BJ (cell line): ENCODE measurements at regions not wholly inside any gene's neighbourhood (a gene's known extent, or its start where the extent isn't known, plus 50 kb on each side); places are given as distances from the start of the nearest gene placed in this dataset.

ENCODE experiments used
- CTCF ChIA-PET: fragments of 350-600 bp; formaldehyde crosslinking; extraction: SDS; loops from one replicate; lab custom pipeline; 2021; ENCODE audit warnings: antibody characterized with exemption, inconsistent platforms; lab: Yijun Ruan, JAX
- POLR2A ChIA-PET: fragments of 300-600 bp; sonication (Branson Sonifier 250); formaldehyde crosslinking; extraction: SDS; loops from one replicate; lab custom pipeline; 2021; ENCODE audit warnings: antibody characterized with exemption; lab: Charles Lee
- DNase-seq: peaks from one replicate; pipeline ENCODE4 v3.0.0-alpha.2; 2011; ENCODE audit warnings: low read depth
- H3K27me3 ChIP-seq: 2 replicates; pipeline ENCODE4 v1.6.0; 2011; ENCODE audit warnings: low read length; ENCODE audit not compliant: control insufficient read depth, insufficient read depth
- H3K36me3 ChIP-seq: 2 replicates; pipeline ENCODE4 v1.5.1; 2011; ENCODE audit warnings: low read length; ENCODE audit not compliant: control insufficient read depth, insufficient read depth
- H3K4me3 ChIP-seq: 2 replicates; pipeline ENCODE4 v1.5.1; 2011; ENCODE audit warnings: low read depth, mild to moderate bottlenecking, control low read depth, low read length
- TF ChIP-seq, protein P1 (sequence below): IDR thresholded peaks from 2 replicates; pipeline ENCODE4 v1.5.1; 2011; ENCODE audit warnings: low read depth, mild to moderate bottlenecking, control low read depth, inconsistent platforms, low read length, moderate library complexity; ENCODE audit not compliant: insufficient read depth

DNA sequence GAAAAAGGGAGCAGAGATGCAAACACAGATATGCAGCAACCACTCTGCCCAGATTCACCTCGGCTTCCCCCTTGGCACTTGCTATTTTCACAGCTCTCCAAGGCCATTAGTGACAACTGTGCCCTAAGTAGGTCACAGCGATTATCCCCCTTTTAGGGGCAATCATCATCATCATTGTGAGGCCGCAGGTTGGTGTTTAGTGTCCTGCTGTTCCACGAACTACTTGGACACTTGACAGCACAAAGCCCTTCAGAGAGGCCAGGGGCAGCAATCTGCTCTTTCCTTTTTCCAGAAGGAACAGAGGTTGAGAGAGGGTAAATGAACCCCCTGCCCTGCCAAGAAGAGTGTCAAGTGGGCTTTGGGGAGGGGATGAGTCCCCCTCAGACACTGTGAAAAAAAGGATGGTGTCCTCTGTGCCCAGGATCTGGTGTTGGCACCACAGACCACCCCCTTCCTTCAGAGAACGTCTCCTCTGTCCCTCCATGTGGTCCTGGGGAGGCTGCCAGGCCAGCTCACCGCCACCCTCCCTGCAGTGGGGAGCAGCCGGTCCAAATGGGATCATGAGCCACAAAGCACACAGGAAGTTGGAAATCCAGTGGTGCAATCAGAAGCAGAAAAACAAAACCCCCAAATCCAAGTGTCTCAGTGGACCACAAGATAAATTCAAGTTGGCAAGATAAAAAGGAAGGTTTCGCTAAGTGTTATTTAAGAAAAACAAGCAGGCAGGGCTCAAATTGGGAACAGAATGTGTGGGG, 78.4 kb upstream of the MED9 start:
- no peak for DNase-seq
- Histone ChIP-seq H3K4me3 (no peak overlapping the region), H3K27me3 (no peaks in the 10 kb centered on the region), H3K36me3 (no peaks in the 10 kb centered on the region)
- ChIA-PET CTCF (no interaction called here), POLR2A (no interaction called here)
- TF ChIP-seq, protein P1, sequence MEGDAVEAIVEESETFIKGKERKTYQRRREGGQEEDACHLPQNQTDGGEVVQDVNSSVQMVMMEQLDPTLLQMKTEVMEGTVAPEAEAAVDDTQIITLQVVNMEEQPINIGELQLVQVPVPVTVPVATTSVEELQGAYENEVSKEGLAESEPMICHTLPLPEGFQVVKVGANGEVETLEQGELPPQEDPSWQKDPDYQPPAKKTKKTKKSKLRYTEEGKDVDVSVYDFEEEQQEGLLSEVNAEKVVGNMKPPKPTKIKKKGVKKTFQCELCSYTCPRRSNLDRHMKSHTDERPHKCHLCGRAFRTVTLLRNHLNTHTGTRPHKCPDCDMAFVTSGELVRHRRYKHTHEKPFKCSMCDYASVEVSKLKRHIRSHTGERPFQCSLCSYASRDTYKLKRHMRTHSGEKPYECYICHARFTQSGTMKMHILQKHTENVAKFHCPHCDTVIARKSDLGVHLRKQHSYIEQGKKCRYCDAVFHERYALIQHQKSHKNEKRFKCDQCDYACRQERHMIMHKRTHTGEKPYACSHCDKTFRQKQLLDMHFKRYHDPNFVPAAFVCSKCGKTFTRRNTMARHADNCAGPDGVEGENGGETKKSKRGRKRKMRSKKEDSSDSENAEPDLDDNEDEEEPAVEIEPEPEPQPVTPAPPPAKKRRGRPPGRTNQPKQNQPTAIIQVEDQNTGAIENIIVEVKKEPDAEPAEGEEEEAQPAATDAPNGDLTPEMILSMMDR = no peak

DNA sequence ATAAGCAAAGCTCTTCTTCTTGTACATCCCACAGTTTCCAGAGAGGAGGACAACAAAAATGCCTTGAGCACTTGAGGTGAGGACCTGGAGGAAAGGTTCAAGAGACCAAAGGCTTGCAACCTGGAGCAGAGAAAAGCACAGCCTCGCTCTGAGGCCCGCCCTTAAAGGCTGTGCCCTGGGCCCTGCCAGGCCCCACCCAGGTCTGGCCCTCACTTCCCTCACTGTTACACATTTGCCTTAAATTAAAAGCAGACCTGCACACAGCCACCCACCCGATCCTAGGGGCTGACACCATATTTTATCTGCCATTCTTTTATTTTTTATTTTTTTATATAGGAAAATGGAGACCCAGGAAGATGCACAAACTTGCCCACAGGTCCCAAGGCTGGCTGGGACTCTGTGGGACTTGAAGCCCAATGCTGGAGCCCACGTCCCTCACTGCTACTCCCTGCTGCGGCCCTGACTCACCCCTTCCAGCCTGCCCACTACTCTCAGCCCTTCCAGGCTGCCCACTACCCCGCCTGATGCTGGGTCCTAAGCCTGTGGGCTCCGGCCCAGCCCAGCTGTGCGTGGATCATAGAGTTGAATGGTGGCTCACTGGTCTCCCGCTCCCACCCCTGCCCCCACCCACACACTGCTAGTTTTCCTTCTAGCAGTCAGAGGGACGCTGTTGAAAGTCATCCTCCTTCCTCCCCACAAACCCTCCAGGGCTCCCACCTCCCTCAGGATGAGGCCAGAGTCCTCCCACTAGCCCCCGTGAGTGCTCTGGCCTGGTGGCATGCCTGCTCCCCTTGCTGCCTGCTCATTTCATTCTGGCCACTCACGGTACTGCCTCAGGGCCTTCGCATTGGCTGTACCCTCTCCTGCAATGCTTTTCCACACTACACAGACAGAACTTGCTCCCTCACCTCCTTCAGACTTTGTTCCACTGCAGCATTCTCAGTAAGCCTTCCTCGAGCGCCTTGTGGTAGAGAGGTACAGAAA, 77.6 kb upstream of the MED9 start:
- ChIA-PET POLR2A (no interaction called here), CTCF (no interaction called here)
- H3K4me3 ChIP-seq = no peak overlapping the region
- no peak for DNase-seq
- TF ChIP-seq, protein P1 = no peak
- H3K36me3 ChIP-seq = no peaks in the 10 kb centered on the region
- no peaks in the 10 kb centered on the region for H3K27me3 ChIP-seq

DNA sequence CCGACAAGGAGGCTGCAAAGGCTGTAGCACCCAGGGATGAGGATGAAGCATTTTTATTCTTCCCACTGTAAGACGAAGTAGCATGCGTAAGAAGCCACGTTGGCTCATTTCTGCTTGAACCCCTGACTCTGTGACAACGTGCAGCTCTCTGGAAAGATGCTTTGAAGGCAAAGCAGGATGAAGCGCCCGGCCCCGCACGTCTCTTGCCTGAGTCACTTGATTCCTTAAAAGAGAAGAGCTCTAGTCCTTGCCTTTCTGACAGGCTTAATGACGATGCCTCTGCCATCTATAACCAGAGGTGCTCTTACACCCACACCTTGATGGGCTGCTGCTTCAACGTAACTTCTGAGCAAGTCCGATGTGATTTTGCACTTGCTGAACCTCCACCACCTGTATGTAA, 76.7 kb upstream of the MED9 start:
- TF ChIP-seq, protein P1 = no peak
- no peaks in the 10 kb centered on the region for H3K27me3 ChIP-seq
- no peak for DNase-seq
- POLR2A ChIA-PET = no interaction called here
- CTCF ChIA-PET = no interaction called here
- H3K36me3 ChIP-seq = no peaks in the 10 kb centered on the region
- no peak overlapping the region for H3K4me3 ChIP-seq

DNA sequence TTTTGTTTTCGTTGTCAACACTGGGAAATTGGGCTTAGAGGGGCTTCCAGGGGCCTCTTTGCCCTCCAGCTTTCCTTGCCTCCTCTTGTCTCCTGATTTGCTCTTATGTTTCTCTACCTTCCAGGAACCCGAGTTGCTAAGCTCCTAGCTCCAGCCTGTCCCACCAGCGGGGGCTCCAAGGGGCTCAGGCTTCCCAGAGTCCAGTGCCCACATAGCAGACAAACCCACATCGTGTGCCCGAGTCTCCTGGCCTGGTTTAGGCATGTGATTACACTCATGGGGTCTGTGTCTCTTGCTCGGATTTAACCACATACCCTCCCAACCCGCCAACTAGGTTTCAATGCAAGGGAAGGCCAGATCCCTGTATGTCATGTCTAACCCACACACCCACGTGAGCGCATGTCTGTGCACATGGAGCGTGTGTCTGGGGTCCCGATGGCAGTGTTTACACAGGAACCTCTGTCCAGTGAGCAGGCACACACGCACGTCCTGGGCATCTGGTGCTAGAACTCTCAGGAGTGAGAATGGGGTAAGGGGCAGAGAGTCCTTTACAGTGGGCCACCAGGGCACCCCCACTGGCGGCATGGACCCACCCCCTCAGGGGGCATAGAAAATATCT, 76.1 kb upstream of the MED9 start:
- TF ChIP-seq, protein P1 = no peak
- H3K36me3 ChIP-seq = no peaks in the 10 kb centered on the region
- no peak overlapping the region for H3K4me3 ChIP-seq
- ChIA-PET CTCF (interaction anchor here (1.2 kb wide), 1 partner anchor 10 kb away, joined by 4 read pairs; no protein-coding TSS in a partner anchor), POLR2A (no interaction called here)
- H3K27me3 ChIP-seq = no peaks in the 10 kb centered on the region
- DNase-seq = no peak
